IPS-NIHi7 (cell line): ENCODE measurements at regions not wholly inside any gene's neighbourhood (a gene's known extent, or its start where the extent isn't known, plus 50 kb on each side); places are given as distances from the start of the nearest gene placed in this dataset.

ENCODE experiments used
- DNase-seq: peaks from one replicate; pipeline ENCODE4 v3.0.0; 2012; ENCODE audit warnings: mixed read lengths; ENCODE audit errors: extremely low spot score

DNA sequence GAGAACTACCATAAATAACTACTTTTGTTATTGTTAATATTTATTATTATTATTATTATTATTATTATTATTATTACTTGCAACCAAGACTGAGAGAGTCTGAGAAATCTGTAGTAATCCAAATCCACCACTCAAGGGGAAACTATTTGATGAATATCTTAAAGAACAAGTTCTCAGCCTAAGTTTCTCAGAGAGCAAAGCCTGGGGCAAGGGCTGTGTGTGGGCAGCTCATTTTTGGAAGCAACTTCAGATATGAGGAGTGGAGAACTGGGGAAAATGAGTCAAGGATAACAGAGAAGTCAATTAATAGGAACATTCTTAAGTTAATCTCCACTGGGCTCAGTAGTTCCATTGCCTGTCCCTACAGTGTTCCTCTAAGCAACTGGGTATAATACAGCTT is 57.1 kb upstream of the KCNJ16 start:
- DNase-seq: no peak

DNA sequence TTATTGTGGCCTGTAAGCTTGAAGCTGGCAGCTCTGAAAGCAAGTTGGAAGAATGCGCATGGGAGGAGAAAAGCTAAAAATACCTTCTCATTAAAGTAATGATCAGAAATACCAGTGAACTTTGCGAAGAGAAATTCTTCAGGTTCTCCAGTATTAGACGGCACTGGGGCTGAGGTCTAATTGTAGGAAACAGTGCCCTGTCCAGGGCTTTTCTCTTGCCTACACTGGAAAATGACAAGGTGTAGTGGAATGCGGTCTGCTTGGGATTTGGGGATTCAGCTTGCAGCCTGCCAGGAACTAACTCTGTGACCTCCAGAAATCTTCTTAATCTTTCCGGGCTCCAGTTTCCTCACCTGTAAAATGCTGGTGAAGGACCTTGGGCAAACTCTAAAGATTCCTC is 53.3 kb upstream of the KCNJ16 start:
- no peak for DNase-seq

DNA sequence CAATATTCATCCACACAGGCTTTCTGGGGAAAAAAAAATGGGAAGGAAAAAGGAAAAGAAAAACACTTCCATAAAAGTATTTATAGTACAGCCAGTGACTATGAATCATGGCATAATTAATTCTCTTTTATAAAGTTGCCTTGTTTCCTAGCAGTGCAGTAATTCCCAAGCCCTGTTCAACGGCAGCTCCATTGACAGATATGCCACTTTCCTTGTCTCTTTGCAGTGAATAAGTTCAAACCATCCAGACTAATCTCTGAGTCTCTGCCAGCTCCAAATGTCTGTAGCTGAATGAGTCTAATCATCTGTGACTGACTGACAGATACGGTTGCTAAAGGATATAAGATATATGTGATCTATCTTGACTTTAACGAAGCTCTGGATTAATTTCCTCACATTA is 52.9 kb upstream of the KCNJ16 start:
- no peak for DNase-seq

DNA sequence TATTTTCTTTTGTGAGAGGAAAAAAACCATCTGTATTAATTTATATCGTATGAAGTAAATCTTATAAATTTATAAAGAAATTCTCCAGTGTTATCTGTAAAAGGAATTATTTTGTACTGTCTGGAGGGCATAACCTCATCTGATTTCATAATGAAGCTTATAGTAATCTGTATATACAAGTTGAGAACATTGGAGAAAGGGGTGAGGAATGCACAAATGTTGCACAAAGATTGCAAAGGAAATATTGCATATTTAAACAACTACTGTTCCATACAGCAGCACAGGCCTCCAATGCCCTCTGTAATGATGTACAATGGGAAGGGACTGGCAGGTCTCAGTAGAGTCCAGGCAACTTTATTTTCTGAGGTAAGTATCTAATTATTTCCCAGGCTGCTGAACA is 50.8 kb upstream of the KCNJ16 start:
- DNase-seq: no peak
